HS-27A (cell line): ENCODE measurements at regions not wholly inside any gene's neighbourhood (a gene's known extent, or its start where the extent isn't known, plus 50 kb on each side); places are given as distances from the start of the nearest gene placed in this dataset.

ENCODE experiments used
- DNase-seq: peaks from one replicate; pipeline ENCODE4 v3.0.0-alpha.2; 2012; ENCODE audit warnings: low read depth, missing footprints

GRCh38 chr12:65517656-65518210, 239.2 kb downstream of the MSRB3 start:
- DNase-seq: no peak

DNA sequence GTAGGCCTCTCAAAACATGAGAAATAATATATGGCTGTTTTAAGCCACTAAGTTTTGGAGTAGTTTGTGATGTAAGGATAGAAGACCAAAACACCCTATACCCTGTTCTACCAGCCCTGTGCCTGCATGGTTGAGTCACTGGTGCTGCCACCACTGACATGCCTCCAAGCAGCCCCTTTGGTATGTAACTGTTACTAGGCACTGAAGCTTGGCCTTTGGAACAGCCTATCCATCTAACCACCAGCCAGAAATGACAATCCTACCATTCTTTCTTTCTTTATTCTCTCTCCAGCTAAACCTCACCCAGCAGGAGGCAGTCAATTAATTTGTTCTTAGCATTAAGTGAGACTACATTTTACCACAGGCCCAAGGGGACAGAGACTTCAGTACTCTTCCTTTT, 240.3 kb downstream of the MSRB3 start:
- no peak for DNase-seq

- DNase-seq: no peak
These were observed 242.2 kb downstream of the MSRB3 start for GRCh38 chr12:65520658-65521057.

GRCh38 chr12:65522956-65523860, 244.7 kb downstream of the MSRB3 start:
- DNase-seq: no peak

GRCh38 chr12:65524666-65525065, 246.2 kb downstream of the MSRB3 start:
- DNase-seq: peak; percentile 47

DNA sequence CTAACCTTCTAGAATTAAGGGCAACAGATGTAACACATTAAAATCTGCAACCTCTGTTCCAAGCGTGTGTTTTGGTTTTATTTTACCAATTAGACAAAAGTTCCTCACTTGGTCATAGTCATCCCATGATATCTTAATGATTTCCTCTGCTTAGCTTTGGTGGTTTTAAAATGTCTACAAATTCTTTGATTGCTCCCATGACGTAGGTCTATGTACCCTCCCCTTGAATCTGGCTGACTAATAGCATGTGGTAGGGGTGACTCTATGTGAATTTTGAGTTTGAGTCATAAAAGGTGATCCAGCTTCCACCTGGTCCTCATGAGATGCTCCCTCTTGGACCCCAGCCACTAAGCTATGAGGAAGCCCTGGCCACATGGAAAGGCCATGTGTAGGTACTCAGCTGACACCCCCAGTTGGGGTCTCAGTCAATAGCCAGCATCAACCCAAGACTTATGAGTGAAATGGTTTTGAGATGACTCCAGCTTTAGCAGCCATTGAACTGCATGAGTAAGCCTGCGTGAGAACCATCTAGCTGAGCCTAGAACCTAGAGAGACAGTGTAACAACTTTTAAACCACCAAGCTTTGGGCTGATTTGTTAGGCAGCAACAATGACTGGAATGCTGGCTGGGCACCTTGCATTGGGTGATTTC, 247.1 kb downstream of the MSRB3 start:
- peak; percentile 91 for DNase-seq

DNA sequence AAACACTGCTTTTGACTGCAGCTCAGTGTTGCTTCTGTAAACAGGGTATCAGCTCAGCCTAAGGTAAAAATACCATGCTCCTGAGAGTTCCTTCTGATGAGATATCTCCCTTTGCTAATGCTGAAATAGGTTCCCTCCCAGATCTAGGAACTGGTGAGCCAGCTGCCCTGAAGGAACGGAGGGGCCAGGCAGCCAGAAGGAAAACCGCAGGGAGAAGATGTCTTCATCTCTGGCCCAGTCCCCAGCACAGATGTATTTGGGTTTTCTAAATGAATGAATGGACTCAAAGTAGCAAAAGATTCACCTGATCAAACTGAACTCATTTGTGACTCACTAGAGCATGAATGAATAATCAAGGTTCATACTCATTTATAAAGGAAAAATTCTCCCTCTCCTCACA, 247.8 kb downstream of the MSRB3 start:
- no peak for DNase-seq

DNA sequence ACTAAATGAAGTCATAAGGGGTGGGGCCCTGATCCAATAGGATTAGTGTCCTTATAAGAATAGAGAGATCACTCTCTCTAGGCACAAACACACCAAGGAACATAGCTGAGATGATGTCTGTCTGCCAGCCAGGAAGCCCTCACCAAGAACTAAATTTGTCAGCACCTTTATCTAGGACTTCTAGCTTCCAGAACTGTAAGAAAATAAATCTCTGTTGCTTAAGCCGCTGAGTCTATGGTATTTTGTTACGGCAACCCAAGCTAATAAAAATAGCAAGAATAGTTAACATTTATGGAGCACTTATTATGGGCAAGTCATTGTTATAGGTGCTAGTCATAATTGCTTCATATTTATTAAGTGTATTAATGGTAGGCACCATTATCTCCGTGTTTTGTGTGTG, 249.6 kb downstream of the MSRB3 start:
- no peak for DNase-seq

- no peak for DNase-seq
These were observed 250.6 kb downstream of the MSRB3 start for GRCh38 chr12:65529106-65529505.

GRCh38 chr12:65529771-65530435, 251.4 kb downstream of the MSRB3 start:
- no peak for DNase-seq

DNA sequence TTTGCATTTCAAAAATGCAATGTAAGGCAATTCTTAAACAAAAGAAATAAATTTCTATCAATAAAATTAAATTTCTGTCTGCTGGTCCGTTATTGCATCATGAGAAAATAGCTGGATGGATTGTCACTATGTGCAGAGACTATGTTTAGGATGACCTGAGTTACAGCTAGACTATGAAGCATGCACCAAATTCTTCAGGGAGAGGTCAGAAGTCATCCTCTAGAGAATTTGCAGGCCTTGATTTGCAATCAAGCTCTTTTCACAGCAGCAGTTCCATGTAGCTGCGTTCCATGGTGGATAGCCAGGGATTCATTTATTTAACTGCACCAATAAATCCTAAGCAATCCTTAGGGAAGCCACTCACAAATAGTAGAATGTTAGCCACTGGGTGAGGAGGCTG, 253.7 kb downstream of the MSRB3 start:
- DNase-seq: peak; percentile 64

- DNase-seq: peak; percentile 53
These were observed 254.3 kb downstream of the MSRB3 start for GRCh38 chr12:65532764-65533163.

- DNase-seq: peak; percentile 84
These were observed 254.8 kb downstream of the MSRB3 start for GRCh38 chr12:65533177-65533883.

GRCh38 chr12:65534238-65534841, 255.9 kb downstream of the MSRB3 start:
- DNase-seq: peak; percentile 24

DNA sequence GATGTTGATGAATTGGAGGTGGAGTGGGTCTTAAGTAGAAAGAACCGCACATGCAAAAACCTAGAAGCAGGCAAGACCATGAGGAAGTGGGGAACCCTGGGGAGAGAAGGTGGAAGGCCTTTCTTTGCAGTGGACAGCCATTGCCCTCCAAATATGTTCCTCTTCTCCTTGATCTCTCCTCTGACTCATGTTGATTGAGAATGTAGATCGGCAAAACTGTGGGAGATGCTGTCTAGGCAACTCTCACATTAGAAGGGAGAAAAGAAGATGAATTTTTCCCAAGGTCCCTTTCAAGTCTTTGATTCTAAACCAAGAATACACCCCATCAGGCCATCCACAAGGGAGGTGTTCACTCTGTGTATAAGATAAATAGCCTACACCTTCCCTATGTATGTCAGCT, 257.5 kb downstream of the MSRB3 start:
- no peak for DNase-seq

- DNase-seq: peak; percentile 39
These were observed 257.9 kb downstream of the MSRB3 start for GRCh38 chr12:65536351-65536750.

GRCh38 chr12:65536876-65537681, 258.6 kb downstream of the MSRB3 start:
- peak; percentile 99 for DNase-seq

GRCh38 chr12:65537978-65538377, 259.5 kb downstream of the MSRB3 start:
- no peak for DNase-seq

GRCh38 chr12:65539023-65539422, 260.5 kb downstream of the MSRB3 start:
- no peak for DNase-seq

DNA sequence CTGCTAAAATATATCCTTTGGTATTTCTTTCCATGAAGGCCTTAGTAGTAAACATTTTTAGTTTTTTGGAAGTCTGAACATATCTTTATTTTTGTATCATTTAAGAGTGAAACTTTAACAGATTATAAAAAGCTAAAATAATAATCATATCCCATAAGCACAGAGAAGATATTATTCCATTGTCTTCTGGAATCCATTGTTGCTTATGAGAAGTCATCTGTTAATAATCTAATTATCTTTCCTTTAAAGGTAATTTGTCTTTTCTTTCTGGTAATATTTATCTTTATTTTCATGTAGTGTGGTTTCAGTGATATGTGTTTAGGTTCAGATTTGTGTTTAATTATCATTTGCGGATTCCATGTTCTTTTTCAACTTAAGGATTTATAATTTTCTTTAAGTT, 261.7 kb downstream of the MSRB3 start:
- DNase-seq: no peak

- no peak for DNase-seq
These were observed 268.0 kb downstream of the MSRB3 start for GRCh38 chr12:65546528-65546927.
